ENCODE measurements at regions not wholly inside any gene's neighbourhood (a gene's known extent, or its start where the extent isn't known, plus 50 kb on each side); places are given as distances from the start of the nearest gene placed in this dataset.

DNA sequence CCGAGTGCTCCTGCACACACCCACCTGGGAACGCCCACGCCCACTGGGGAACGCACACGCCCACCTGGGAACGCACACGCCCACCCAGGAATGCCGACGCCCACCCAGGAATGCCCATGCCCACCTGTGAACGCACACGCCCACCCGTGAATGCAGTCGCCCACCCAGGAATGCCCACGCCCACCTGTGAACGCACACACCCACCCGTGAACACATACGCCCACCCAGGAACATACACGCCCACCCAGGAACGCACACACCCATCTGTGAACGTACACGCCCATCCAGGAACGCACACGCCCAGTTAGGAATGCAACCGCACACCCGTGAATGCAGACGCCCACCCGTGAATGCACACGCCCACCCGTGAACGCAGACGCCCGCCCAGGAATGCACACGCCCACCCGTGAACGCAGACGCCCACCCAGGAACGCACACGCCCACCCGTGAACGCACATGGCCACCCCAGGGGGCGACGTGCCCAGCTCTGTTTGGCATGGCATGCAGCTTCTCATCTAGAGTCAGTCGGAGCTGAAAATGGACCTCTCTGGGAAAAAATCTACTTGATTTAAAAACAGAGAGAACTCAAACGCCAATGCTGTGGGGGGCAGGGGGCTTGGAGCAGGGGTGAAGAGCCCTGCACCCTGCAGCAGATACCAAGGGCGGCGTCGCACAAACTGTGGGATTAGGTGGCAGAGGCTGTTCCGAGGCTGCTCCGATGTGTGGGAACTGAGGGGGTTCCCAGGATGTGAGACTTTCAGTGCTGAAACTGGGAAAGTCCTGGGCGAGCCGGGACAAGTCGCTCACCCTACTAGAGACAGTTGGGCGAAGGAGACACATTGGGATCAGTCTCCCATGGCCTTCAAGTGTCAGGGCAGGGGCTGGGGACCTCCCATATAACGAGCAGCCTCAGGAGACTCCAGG, 83.3 kb downstream of the MYEOV start:
- no peak for ATAC-seq (ENCODE audit: insufficient read depth, low FRiP score)
- TF ChIP-seq, protein P1, sequence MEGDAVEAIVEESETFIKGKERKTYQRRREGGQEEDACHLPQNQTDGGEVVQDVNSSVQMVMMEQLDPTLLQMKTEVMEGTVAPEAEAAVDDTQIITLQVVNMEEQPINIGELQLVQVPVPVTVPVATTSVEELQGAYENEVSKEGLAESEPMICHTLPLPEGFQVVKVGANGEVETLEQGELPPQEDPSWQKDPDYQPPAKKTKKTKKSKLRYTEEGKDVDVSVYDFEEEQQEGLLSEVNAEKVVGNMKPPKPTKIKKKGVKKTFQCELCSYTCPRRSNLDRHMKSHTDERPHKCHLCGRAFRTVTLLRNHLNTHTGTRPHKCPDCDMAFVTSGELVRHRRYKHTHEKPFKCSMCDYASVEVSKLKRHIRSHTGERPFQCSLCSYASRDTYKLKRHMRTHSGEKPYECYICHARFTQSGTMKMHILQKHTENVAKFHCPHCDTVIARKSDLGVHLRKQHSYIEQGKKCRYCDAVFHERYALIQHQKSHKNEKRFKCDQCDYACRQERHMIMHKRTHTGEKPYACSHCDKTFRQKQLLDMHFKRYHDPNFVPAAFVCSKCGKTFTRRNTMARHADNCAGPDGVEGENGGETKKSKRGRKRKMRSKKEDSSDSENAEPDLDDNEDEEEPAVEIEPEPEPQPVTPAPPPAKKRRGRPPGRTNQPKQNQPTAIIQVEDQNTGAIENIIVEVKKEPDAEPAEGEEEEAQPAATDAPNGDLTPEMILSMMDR (IDR thresholded peaks at IDR 0.05; ENCODE audit: control extremely low read depth, extremely low read depth) = no peak
- Histone ChIP-seq H3K36me3 (ENCODE audit: control insufficient read depth in 4 of 4, insufficient read depth in 4 of 4, low read length in 4 of 4) (no peaks in the 10 kb centered on the region), H3K27ac (ENCODE audit: low read depth in 1 of 2, low read length in 1 of 2) (no peak overlapping the region), H3K4me1 (ENCODE audit: control insufficient read depth in 5 of 5, insufficient read depth in 5 of 5, low read length in 5 of 5) (peaks cover 0 to 28% (median 13%) of the 10 kb centered on the region in 5 donors), H3K4me3 (no peak overlapping the region), H3K9me3 (ENCODE audit: control insufficient read depth in 4 of 4, insufficient read depth in 3 of 4, low read length in 3 of 4) (no peaks in the 10 kb centered on the region), H3K27me3 (ENCODE audit: control insufficient read depth in 3 of 3, insufficient read depth in 3 of 3, low read length in 2 of 3) (no peaks in the 10 kb centered on the region), H3K9ac (ENCODE audit: insufficient read depth in 1 of 2, low read length in 2 of 2) (no peak overlapping the region)
- DNase-seq = no peak
- WGBS, 2 donors = 73 to 87% methylated on average over 54 of the region's 54 CpGs

DNA sequence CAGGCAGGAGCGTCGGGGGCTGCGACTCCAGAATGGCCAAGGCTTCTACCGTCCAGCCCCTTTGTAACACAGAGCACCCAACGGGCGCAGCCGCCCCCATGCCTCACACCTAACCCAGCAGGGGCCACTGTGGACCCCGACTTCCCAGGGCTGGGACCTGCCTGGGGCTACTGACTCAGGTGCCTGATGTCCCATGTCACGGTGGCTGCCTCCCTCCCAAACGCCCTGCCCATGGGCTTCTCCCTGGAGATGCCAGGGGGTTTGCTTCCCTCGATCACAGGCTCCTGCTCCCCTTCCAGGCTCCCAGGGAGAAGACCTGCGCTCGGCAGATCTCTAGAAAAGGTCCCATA, 84.0 kb downstream of the MYEOV start:
- Histone ChIP-seq H3K4me3 (no peak overlapping the region), H3K9ac (ENCODE audit: insufficient read depth in 1 of 2, low read length in 2 of 2) (no peak overlapping the region), H3K4me1 (ENCODE audit: control insufficient read depth in 5 of 5, insufficient read depth in 5 of 5, low read length in 5 of 5) (peaks cover 0 to 33% (median 13%) of the 10 kb centered on the region in 5 donors), H3K36me3 (ENCODE audit: control insufficient read depth in 4 of 4, insufficient read depth in 4 of 4, low read length in 4 of 4) (no peaks in the 10 kb centered on the region), H3K9me3 (ENCODE audit: control insufficient read depth in 4 of 4, insufficient read depth in 3 of 4, low read length in 3 of 4) (no peaks in the 10 kb centered on the region), H3K27me3 (ENCODE audit: control insufficient read depth in 3 of 3, insufficient read depth in 3 of 3, low read length in 2 of 3) (no peaks in the 10 kb centered on the region), H3K27ac (ENCODE audit: low read depth in 1 of 2, low read length in 1 of 2) (no peak overlapping the region)
- TF ChIP-seq, protein P1 (IDR thresholded peaks at IDR 0.05; ENCODE audit: control extremely low read depth, extremely low read depth) = no peak
- DNase-seq = no peak
- no peak for ATAC-seq (ENCODE audit: insufficient read depth, low FRiP score)
- WGBS, 2 donors = 91 to 93% methylated on average over 13 of the region's 13 CpGs

GRCh38 chr11:69378303-69379141, 84.6 kb downstream of the MYEOV start:
- DNase-seq = peak in 1 of 3 donors; percentile 9
- Histone ChIP-seq H3K27me3 (ENCODE audit: control insufficient read depth in 3 of 3, insufficient read depth in 3 of 3, low read length in 2 of 3) (no peaks in the 10 kb centered on the region), H3K9ac (ENCODE audit: insufficient read depth in 1 of 2, low read length in 2 of 2) (no peak overlapping the region), H3K9me3 (ENCODE audit: control insufficient read depth in 4 of 4, insufficient read depth in 3 of 4, low read length in 3 of 4) (no peaks in the 10 kb centered on the region), H3K4me3 (no peak overlapping the region), H3K36me3 (ENCODE audit: control insufficient read depth in 4 of 4, insufficient read depth in 4 of 4, low read length in 4 of 4) (no peaks in the 10 kb centered on the region), H3K4me1 (ENCODE audit: control insufficient read depth in 5 of 5, insufficient read depth in 5 of 5, low read length in 5 of 5) (peaks cover 0 to 36% (median 16%) of the 10 kb centered on the region in 5 donors), H3K27ac (ENCODE audit: low read depth in 1 of 2, low read length in 1 of 2) (no peak overlapping the region)
- ATAC-seq (ENCODE audit: insufficient read depth, low FRiP score) = no peak
- 86 to 93% methylated on average over 28 to 29 of the region's 29 CpGs for WGBS, 2 donors
- TF ChIP-seq, protein P1 (IDR thresholded peaks at IDR 0.05; ENCODE audit: control extremely low read depth, extremely low read depth) = no peak

Measured in lung (tissue), 11 donors.